Esophagus mucosa (tissue), 1 donor: ENCODE measurements at regions not wholly inside any gene's neighbourhood (a gene's known extent, or its start where the extent isn't known, plus 50 kb on each side); places are given as distances from the start of the nearest gene placed in this dataset.

Source experiments
- ATAC-seq: fragments of 200-7000 bp; cut with Tn5 transposase; one replicate; pipeline ENCODE4 v1.9.1; 2020
- donor health status: DM: yes; HTN: yes; CAD: no.

DNA sequence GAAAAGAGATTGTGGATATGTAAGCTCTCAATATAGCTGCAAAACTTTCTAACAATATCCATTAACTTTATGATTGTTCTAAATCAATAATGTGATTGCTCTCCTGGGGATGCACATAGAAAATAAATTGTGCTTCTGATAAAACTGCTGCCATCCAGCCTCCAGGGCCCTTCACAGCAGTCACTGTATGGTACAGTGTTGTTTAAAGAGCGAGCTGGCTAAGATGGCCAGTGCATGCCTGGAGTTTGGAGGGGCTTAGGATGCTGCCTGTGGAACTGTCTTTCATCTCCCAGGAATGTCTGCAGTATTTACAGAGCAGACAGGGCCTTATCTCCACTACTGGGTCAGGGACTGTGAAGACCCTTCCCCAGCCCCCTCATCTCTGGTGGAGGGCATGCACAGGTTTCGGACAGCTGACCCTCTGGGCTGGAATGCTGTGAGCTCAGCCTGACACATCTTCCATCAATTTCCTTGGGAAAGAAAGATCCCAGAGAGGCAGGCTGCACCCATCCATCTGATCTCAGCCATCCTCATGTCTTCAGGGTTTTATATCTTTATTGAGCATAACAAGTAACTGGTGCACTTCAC lies 137.0 kb downstream of the PLPP3 start:
- ATAC-seq: no peak

DNA sequence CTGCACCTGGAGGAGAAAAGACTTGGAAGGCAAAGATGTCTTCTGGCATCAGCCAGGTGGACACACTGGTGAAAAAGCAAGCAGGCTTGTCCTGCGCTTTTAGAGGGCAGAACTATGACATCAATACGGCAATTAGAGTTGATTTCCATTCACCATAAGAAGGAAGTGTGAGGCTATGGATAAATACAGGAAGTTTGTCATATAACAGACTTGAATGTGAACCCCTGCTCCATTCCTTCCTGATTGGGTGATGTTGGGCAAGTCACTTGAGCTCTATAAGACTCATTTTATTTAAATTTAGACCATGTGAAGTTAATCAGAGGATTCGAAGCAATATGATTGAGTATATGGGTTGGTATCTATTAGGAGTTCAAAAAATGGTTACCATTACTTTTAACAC lies 137.8 kb downstream of the PLPP3 start:
- no peak for ATAC-seq

DNA sequence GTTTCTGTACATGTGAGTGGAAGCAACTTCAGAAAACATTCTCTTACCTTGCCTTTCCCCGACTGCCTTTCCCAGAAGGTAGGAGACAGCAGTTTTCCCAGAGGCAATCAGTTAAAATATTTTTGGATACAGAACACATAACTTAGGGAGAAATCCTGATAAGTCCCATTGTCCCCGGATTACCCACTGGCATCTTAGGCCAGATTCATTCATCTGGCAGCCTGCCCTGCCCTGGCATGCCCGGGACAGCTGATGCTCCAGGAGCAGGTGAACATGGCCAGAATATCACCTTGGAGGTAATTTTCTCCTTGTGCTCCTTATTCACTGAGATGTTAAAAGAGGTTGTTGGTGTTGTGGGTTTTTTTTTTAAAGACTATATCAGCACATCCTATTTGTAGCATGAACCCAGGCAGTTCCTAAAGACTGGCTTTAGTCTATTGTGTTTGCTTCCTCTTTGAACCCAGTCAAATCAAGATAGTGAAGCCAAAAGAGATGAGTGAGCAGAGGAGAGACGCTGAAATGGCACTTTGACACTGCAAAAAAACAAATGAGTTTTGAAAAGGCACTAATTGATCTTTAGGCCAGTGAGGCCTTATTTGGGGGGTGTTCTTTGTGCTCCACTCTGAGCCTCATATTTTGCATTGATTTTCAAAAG lies 139.6 kb downstream of the PLPP3 start:
- ATAC-seq: no peak

DNA sequence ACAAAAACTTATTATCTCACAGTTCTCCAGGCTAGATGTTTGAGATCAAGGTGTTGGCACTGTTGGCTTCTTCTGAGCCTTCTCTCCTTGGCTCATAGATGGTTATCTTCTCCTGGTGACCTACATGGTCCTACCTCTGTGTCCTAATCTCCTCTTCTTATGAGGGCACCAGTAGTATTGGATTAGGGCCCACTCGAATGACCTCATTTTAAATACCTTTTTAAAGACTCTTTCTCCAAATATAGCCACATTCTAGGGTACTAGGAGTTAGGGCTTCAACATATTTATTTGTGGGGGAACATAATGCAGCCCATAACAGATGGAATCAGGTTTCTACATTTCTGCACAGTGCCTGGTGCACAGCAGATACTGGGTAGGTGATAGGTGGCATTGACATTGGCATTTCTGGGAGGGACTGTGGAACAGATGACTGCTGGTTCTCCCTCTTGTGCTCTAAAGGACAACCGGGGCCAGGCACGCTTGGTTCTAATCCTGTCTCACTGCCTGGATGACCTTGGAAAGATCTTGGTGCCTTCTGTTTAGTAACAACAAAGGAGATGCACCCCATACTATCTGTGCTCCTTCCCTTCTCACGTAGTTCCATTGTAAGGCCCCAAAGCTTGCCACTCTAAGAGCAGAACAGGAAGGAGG lies 140.3 kb downstream of the PLPP3 start:
- ATAC-seq: no peak

DNA sequence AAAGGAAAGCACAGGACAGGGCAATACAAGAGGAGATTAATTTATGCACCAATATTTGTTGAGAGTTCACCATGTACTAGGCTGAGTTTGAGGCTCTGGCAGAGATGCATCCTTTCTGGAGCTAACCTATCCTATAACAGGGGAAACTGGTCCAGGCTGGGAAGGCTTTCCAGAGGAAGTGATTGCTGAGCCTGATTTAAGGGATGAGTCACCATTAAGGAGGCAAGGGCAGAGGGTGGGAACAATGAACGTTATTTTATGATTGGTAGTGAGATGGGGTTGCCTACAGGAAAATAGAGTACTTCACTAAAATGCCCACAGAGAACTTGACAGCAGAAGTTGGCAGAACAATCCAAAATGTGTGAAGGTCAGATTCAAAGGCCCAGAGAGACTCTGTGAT lies 141.4 kb downstream of the PLPP3 start:
- ATAC-seq: peak; percentile 42

DNA sequence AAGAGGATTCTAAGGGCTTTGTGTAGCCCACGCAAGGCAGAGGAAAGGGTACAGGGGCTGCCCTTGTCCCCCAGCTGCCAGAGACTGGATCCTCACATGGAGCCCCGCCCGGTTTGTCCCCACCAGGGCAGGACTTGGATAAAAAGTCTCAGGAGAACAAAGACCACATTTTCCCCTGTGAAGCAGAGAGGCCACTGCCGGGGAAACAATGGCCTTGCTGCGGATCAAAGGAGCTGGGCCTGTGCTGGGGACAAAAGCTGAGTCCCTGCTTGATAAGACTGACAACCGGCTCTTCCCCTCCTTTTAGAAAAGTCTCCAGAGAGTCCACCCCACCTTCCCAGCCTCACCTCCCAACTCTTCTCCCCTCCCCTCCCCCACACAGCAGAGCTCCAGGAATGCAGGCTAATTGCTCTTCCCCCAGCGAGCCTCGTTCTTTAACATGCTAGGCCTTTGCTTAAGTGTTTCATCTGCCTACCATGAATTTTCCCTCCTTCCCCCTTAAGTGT lies 142.4 kb downstream of the PLPP3 start:
- no peak for ATAC-seq

DNA sequence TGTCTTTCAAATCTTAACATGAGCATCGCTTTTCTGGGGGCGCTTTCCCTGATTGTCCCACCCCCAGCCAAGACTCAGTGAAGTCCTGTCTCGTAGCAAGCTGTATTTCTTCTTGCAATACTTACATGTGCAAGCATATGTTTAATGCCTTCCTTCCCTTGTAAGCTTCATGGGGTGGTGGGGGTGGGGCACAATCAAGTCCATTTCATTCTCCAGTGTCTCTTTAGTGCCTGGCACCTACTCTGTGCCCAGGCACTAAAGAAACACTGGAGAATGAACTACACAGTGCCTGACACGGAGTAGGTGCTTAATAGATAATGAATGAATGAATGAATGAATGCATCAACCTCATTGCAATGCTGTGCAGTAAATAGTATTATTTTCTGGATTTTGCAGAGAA lies 143.1 kb downstream of the PLPP3 start:
- no peak for ATAC-seq

DNA sequence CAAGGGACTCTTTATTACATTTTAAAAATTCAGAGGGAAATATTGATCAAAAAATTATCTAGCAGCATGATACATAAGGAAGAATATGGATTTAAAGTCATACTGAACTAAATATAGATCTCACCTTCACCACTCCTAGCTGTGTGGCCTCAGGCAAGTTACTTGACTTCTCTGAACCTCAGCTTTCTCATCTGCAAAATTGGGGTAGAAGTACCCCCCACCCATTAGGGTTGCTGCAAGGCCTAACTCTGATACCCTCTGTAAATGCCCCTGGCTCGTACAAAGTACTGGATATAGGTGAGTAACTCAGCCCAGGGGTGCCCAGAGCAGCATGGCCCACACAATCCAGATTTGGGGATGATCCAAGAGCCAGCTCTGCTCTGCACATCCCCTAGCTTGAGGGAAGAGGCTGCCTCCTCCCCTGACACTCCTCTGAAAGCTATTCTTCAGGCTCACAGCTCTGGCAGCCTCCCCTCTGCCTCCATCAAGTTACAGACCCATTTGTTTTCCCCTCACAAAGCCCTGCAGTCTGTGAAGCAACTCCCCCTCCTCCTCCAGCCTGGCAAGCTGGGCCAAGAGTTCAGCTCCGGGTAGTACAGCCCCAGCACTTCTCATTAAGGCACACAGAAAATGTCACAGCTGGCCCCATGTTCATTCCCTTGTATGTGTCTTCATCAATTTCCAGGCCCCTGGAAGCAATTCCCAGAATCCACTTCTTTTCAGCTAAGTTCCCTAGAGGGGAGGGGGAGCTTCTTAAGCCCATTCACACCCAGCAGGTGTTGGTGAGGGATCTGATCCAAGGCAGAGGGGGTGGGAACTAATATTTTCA lies 143.7 kb downstream of the PLPP3 start:
- ATAC-seq: no peak

DNA sequence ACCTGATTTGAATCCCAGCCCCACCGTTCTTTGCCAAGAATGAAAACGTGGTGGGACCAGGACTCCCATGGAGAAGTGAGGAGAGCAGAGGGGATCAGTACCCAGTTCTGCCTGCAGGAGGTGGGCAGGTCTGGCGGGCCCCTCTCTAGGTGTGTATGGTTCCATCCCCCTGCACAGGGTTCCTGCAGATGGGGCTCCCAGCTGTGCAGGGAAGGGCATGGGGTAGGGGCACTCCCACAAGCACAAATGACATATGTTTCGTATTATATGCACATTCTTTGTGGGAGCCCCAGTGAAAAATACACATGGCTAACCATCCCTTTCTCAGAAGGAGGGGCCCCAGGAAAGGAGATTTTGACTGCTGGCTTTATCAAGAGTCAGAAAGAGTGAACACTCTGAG lies 144.6 kb downstream of the PLPP3 start:
- ATAC-seq: no peak

DNA sequence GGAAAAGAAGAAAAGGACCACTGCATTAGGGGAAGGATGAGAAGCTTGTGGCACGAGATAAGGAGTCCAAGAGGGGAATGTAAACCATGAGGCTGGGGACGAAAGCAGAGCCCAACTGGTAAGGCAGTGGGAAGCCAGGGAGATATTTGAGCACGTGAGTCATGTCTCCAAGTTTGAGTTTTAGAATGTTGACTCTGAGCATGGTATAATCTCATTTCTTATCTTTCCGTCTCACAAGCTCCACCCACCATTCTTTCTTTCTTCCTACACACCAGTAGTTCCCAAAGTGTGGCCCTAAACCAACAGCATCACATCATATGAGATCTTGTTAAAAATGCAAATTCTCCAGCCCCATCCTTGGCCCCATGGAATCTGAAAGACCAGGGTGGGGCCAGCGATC lies 145.3 kb downstream of the PLPP3 start:
- no peak for ATAC-seq

DNA sequence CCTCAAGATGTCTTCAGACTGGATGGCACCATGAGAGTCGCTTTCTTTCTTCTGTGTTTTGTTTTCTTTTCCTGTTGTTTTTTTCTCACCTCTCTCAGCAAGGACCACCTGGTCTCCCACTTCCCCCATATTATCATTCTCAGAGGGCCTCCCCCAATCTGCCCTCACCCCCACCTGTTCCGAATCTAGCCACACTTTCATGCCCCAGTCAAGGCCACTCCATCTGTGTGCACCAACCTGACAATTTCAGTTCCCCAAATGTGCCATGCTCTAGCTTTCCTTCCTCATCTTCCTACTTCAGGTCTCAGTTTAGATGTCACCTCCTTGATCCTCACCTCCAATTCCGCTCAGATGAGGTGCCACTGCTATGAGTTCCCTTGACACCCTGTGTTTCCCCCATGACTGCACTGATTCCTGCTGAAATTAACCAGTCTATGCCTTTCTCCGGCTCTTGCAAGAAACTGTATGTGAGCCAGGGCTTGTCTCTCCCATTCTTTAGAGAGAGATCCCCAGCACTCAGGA lies 146.2 kb downstream of the PLPP3 start:
- no peak for ATAC-seq

DNA sequence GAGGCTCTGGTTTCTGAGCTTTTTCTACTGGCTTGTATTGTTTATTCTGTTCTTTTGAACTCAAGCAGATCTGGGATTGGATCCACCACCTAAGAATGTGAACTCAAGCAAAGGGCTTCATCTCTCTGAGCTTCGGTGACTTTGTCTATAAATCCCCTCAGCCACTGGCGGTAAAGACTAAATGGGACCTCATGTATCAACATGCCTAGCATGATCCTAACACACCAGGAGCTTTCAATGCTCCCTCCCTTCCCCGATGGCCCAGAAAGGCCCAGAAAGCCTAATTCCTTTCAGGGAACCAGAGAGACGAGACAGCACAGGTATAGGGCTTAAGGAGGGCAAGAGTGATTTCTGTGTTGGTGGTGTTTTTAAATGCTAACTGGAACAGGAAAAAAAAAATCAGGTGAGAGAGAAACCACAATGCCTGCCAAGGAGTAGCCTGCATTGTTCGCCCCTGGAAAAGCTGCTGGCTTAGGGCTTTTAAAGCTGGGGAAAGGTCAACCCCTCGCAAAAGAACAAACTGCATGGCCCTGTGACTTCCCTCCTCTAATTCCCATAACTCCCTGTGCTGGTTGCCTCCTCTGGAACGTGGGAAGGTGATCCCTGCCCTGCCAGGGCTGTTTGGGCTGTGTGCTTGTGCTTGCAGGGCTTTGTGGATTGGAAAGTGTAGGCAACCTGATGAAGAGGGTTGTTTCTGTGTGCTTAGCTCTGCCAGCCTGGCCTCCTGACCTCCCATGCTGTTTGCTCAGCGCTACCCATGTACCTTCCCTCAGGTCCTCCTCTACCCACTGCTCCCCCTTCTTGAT lies 147.0 kb downstream of the PLPP3 start:
- ATAC-seq: peak; percentile 90

DNA sequence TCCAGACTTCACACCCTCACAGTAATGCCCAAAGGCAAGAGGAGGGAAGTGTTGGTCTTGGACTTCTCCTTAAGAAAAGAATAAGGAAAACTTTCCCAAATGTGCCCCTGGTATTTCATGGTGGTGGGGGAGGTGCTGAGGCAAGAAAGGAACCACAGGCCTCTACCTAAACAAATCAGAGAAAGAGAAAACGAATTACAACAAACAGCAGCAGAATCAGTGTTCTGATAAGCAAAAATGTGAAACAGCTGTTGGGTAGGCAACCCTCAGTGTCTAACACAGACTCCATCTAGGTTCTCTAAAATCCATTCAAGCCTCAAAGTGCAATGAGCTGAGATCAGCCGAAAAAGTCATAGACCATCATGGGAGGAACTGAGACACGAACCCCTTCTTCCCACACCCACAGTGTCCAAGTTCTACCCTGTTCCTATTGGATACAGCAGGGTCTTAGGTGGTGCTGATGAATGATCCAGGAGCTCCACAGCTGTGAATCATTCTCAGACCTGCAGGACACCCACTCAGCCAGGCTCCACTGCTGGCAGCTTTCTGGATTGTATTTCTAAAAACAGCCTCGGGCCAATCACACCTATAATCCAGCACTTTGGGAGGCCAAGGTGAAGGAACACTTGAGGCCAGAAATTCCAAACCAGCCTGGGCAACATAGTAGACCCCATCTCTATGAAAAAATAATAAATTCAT lies 149.1 kb downstream of the PLPP3 start:
- ATAC-seq: no peak

DNA sequence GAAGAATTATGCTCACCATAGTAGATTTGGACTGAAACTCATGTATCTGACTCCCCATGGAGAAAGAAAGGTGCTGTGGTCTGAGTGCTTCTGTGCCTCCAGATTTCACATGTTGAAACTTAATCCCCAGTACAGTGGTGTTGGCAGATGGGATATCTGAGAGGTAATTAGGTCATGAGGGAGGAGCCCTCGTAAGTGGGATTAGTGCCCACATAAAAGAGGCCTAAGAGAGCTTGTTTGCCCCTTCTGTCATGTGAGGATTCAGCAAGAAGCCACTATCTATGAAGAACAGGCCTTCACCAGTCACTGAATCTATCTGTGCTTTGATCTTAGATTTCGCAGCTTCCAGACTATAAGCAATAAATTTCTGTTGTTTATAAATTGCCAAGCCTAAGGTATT lies 150.1 kb downstream of the PLPP3 start:
- ATAC-seq: no peak

DNA sequence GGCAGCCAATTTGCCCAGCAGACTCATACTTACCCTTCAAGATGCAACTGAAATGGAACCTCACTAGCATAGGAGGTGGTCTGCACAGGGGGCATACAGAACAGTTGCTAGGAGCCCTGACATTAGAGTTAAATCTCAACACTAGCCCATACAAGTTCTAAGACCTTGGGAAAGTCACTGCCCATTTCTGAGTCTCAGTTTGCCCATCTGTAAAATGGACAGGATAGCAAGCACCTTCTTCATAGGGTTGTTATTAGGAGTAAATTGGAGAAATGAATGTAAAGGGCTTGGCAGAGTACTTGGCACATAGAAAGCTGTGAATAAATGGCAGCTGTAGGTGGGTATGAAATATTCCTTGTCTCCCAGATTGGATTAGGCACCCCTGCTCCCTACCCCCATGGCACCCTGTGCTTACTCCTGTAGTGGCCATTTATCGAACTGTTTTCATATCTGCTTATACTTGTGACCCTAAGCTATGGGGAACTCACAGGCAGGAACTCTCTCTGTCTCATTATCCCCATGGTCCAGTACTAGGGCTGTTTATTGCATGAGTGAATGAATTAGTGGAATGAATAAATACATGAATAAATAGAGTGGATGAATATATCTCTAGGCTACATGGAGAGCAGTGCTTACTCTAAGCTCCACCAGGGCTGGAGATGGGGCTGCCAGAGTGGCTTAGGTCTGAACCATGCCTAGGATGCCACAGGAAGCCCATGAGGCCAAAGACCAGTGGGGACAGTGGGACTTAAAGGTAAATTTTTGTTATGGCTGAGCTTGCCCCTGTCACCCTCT lies 152.6 kb downstream of the PLPP3 start:
- no peak for ATAC-seq

DNA sequence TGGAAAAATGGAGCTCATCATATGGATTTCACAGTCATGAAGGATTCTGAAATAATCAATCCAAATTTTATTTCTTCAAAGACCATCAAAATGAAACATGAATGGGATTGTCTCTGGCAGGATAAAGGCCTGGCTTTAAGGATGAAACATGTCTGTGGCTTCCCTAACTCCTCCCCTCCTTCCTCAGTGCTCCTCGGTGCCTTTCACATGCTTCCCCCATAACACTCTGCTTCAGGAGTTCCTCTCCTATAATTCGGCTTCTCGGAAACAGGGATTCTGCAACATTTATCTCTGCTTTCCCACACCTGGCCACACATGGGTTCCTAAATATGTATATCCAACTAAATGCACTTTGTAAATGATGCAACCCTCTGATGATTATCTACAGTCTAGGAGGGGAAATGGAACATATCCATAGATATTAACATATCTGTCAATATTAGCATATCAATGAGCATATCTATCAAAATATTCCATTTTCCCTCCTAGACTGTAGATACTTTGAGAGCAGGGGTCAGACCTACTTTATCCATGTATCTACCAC lies 153.8 kb downstream of the PLPP3 start:
- no peak for ATAC-seq

DNA sequence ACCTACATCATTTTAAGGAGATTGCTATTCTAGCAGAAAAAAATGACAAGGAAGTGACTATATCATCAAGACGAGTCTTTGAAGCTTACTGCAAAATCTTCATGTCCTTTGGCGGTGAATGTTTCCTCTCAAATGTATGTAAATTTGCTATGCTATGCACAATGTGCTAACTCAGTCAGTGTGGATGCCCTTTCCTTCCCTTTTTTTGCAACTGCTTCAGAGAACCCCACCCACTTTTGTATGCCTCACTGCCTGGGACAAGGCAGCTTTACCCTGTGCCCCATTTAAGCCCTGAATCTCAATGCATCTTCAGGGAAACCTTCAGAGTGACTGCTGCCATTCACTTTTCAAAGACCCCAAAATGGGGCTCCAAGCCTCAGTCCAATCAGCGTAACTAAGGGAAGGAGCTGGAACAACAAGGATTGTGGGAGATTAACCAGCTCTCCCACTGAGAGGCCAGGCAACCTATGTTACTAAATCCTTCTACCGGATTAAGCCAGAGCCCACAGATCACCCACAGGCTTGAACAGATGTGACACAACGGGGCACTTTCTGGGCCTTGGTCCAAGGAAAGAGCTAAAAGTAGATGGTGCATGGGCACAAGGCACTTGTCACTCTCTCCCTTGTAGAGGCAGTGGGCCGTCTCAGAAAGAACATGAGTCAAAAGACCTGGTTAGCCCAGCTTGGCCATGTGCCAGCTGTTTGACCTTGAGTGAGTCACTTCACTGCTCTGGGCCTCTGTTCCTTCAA lies 154.4 kb downstream of the PLPP3 start:
- ATAC-seq: peak; percentile 80

DNA sequence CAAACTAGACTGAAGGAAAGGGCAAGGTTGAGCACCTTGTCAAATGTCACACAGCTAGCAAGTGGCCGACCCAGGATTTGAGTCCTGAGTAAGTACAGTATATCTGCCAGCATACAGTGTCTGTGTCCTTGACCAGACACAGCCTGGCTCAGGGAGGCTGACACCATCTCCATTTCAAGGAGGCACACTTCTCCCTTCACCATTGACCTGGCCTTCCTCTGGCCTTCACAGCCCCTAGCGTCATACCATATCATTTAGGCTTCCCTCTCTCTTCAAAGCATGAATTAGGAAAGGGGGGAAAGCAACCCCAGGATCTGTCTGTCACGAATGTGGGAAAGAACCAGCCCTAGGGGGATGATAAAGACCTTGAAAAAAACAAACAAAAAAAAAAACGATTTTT lies 155.6 kb downstream of the PLPP3 start:
- no peak for ATAC-seq

DNA sequence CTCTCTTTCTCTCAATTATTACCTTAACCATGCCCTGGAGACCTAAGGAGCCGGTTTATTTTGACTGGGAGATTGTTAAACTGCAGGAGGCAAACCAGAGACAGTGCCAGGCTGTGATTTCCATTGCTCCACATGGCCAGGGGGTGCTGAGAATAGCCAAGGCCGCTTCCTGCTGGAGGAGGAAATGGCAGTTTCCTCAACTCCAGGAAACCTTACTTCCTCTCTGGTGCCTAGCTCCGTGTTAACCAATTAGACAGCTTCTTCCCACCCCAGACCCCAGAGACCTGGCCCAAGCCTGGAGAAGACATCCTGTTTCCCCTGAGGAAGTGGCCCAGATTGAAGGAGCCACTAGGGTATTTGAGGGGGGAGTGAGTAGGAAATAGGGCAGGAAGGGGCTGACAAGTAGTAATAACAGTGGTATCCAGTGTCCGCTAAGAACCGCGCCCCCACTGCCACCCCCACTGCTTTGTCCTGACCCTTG lies 161.2 kb downstream of the PLPP3 start:
- no peak for ATAC-seq
